Smooth muscle cell (in vitro differentiated cells): ENCODE measurements at regions not wholly inside any gene's neighbourhood (a gene's known extent, or its start where the extent isn't known, plus 50 kb on each side); places are given as distances from the start of the nearest gene placed in this dataset.
"Not testable (repeated sequence)": the region's sequence is repeated elsewhere in the genome, so short reads cannot be mapped to it uniquely, and the experiment has no call there.

Source experiments
- DNase-seq: peaks from one replicate; lab custom pipeline; 2025; ENCODE audit not compliant: unreplicated experiment; lab: John Stamatoyannopoulos, UW
- H2AFZ ChIP-seq: fragments of 200-600 bp; sonication (generic); 2 replicates; pipeline ENCODE4 v1.6.0; 2016; ENCODE audit warnings: antibody characterized with exemption, low read depth, mild to moderate bottlenecking
- H3F3A ChIP-seq: fragments of 200-600 bp; sonication (generic); 2 replicates; pipeline ENCODE4 v1.6.0; 2017; ENCODE audit warnings: antibody characterized with exemption, low read depth
- H3K27ac ChIP-seq: fragments of 200-600 bp; sonication (generic); 2 replicates; pipeline ENCODE4 v1.5.1; 2016; ENCODE audit warnings: low read depth, mild to moderate bottlenecking
- H3K27me3 ChIP-seq: fragments of 200-600 bp; sonication (generic); 2 replicates; pipeline ENCODE4 v1.6.1; 2016; ENCODE audit warnings: low read depth, mild to moderate bottlenecking
- H3K36me3 ChIP-seq: fragments of 200-600 bp; sonication (generic); 2 replicates; pipeline ENCODE4 v1.5.1; 2016; ENCODE audit warnings: low read depth
- H3K4me1 ChIP-seq: fragments of 200-600 bp; sonication (generic); 2 replicates; pipeline ENCODE4 v1.5.1; 2016; ENCODE audit warnings: low read depth
- H3K4me2 ChIP-seq: fragments of 200-600 bp; sonication (generic); 2 replicates; pipeline ENCODE4 v1.6.0; 2016; ENCODE audit warnings: mild to moderate bottlenecking
- H3K4me3 ChIP-seq: fragments of 200-600 bp; sonication (generic); 2 replicates; pipeline ENCODE4 v1.5.1; 2016; ENCODE audit warnings: mild to moderate bottlenecking
- H3K79me2 ChIP-seq: fragments of 200-600 bp; sonication (generic); 2 replicates; pipeline ENCODE4 v1.6.0; 2016; ENCODE audit warnings: low read depth, mild to moderate bottlenecking
- H3K9ac ChIP-seq: fragments of 200-600 bp; sonication (generic); 2 replicates; pipeline ENCODE4 v1.6.0; 2016; ENCODE audit warnings: low read depth
- H3K9me3 ChIP-seq: fragments of 200-600 bp; sonication (generic); replicated peaks from 2 replicates; pipeline ENCODE4 v1.5.1; 2016; ENCODE audit warnings: low read depth
- H4K20me1 ChIP-seq: fragments of 200-600 bp; sonication (generic); 2 replicates; pipeline ENCODE4 v1.6.0; 2016; ENCODE audit warnings: low read depth
- CTCF ChIP-seq: fragments of 200-600 bp; sonication (generic); IDR thresholded peaks from 2 replicates; pipeline ENCODE4 v1.5.1; 2017; ENCODE audit warnings: borderline replicate concordance, mild to moderate bottlenecking, antibody characterized with exemption; ENCODE audit not compliant: insufficient read depth, poor library complexity, severe bottlenecking
- WGBS: methylation state at CpG from one replicate; pipeline ENCODE4 v1.1.7; 2016; ENCODE audit warnings: low lambda C conversion rate; 5-methylcytosine and 5-hydroxymethylcytosine counted together

DNA sequence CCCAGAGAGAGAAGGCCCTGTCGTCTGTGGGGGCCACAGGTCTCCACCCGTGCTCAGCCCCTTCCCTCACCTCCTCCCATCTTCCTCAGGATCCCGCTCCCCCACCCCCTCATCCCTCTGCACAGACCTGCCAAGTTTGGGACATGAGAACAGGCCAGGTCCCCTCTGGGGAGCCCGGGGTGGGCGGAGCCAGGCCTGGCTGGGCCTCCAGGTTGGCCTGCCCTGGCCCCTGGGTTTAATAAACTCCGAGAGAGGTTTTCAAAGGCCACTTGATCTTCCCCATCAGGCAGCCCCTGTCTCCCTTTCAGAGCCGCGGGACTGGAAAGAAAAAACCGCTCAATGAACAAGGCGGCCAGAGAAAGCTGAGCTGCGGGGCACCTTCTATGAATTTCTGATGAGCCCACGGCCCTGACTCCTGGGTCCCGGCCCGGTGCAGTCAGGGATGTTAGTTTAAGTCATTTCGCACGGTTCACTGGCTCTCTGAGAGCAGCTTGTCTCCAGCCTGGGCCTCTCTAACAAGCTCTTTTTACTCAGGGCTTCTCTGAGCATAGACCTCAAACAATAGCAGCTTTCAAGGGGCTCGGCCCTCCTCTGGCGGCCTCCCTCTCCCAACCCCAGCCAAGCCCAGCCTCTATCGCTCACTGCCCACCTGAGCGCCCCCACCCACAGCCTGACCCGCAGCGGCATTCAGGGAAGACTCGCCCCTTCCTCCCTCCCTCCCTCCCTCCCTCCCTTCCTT is 64.8 kb downstream of the RPUSD4 start:
- Histone ChIP-seq H3K27me3 (no peaks in the 10 kb centered on the region), H3K9me3 (no peaks in the 10 kb centered on the region)

DNA sequence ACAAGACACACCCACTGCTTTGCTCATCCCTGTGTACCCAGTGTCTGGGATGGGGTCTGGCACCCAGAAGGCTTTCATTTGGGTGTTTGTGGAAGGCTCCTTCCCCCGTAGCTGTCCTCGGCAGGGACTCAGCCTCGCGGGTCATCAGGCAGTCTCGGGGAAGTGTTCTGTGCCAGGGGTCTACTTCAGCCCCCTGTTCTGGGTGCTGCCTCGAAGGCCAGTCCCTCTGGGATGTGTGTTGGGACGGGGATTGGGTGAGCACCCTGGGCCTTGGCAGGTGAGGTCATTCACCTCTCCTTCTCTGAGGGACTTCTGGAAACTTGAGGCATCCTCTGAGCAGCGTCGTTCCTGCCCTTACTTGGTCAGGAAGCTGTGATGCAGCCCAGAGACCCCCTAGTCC is 65.5 kb downstream of the RPUSD4 start:
- Histone ChIP-seq H3K4me1 (peaks cover 20% of the 10 kb centered on the region), H3K4me3 (no peak overlapping the region), H3K27me3 (no peaks in the 10 kb centered on the region), H3K9me3 (no peaks in the 10 kb centered on the region), H4K20me1 (no peaks in the 10 kb centered on the region), H3K36me3 (no peaks in the 10 kb centered on the region), H2AFZ (no peak overlapping the region), H3K9ac (no peak overlapping the region), H3F3A (no peaks in the 10 kb centered on the region), H3K79me2 (no peaks in the 10 kb centered on the region), H3K4me2 (no peak overlapping the region), H3K27ac (no peak overlapping the region)
- TF ChIP-seq CTCF, result no peak
- WGBS, result 87% methylated on average over 9 of the region's 9 CpGs
- DNase-seq, result no peak

More for the DNA sequence above, 64.8 kb downstream of the RPUSD4 start:
- DNase-seq, result no peak
- no peak for TF ChIP-seq CTCF
- Histone ChIP-seq H3K4me3 (no peak overlapping the region), H3K27ac (no peak overlapping the region), H3K4me1 (peaks cover 20% of the 10 kb centered on the region), H2AFZ (no peak overlapping the region), H3F3A (no peaks in the 10 kb centered on the region), H3K4me2 (no peak overlapping the region), H4K20me1 (no peaks in the 10 kb centered on the region), H3K9ac (no peak overlapping the region), H3K36me3 (no peaks in the 10 kb centered on the region), H3K79me2 (no peaks in the 10 kb centered on the region)
- 49% methylated on average over 20 of the region's 23 CpGs for WGBS

DNA sequence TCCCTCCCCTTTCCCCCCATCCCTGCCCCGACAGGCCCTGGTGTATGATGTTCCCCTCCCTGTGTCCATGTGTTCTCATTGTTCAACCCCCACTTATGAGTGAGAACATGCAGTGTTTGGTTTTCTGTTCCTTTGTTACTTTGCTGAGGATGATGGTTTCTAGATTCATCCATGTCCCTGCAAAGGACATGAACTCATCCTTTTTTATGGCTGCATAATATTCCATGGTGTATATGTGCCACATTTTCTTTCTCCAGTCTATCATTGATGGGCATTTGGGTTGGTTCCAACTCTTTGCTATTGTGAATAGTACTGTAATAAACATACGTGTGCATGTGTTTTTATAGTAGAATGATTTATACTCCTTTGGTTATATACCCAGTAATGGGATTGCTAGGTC is 68.0 kb downstream of the RPUSD4 start:
- 92% methylated on average over 2 of the region's 2 CpGs for WGBS

GRCh38 chr11:126140926-126141280 is 70.5 kb downstream of the RPUSD4 start:
- 41% methylated on average over 7 of the region's 7 CpGs for WGBS
- Histone ChIP-seq H3F3A (peaks cover 34% of the 10 kb centered on the region), H3K27me3 (no peaks in the 10 kb centered on the region), H4K20me1 (no peaks in the 10 kb centered on the region), H3K4me1 (peaks cover 14% of the 10 kb centered on the region), H3K27ac (no peak overlapping the region), H3K9me3 (no peaks in the 10 kb centered on the region), H3K4me2 (peak overlapping the region; percentile 66), H2AFZ (no peak overlapping the region), H3K36me3 (no peaks in the 10 kb centered on the region), H3K9ac (no peak overlapping the region), H3K79me2 (no peaks in the 10 kb centered on the region), H3K4me3 (no peak overlapping the region)
- DNase-seq, result no peak
- no peak for TF ChIP-seq CTCF

More for the DNA sequence above, 68.0 kb downstream of the RPUSD4 start:
- H4K20me1 ChIP-seq, H3K36me3 ChIP-seq, H3K9me3 ChIP-seq, H3K79me2 ChIP-seq, H3K27me3 ChIP-seq, H3K4me3 ChIP-seq, H3K4me2 ChIP-seq, H2AFZ ChIP-seq, H3K9ac ChIP-seq, DNase-seq, H3K27ac ChIP-seq: not testable (repeated sequence)
- peaks cover 17% of the 10 kb centered on the region for H3F3A ChIP-seq
- H3K4me1 ChIP-seq, result peaks cover 34% of the 10 kb centered on the region
